HCT116 (cell line): ENCODE measurements at regions not wholly inside any gene's neighbourhood (a gene's known extent, or its start where the extent isn't known, plus 50 kb on each side); places are given as distances from the start of the nearest gene placed in this dataset.

Source experiments
- ATAC-seq: fragments of 200-7000 bp; cut with Tn5 transposase; 2 replicates; pipeline ENCODE4 v1.9.1; 2020; ENCODE audit warnings: mild to moderate bottlenecking, moderate library complexity
- BruUV-seq: library from RNA; stranded (reverse); fragments of 400-500 nt; replicated peaks from 2 replicates; lab custom pipeline; 2021; lab: Mats Ljungman, UMichigan
- CTCF ChIA-PET: fragments of 300-600 bp; sonication (Branson Sonifier 250); formaldehyde crosslinking; loops from one replicate; lab custom pipeline; 2021; ENCODE audit warnings: antibody characterized with exemption; lab: Charles Lee
- POLR2A ChIA-PET: fragments of 300-600, 350-600 bp; sonication (Branson Sonifier 250); formaldehyde crosslinking; loops from one replicate; lab custom pipeline; 2021; ENCODE audit warnings: antibody characterized with exemption; lab: Charles Lee
- RAD21 ChIA-PET, 2 experiments: fragments of 300-600 bp; sonication (Branson Sonifier 250); formaldehyde crosslinking; loops; one replicate each; lab custom pipeline; 2023; ENCODE audit warnings: low total read pairs in 2 of 2; ENCODE audit not compliant: uncharacterized antibody in 2 of 2, unreplicated experiment in 2 of 2, low non-redundant PET in 1 of 2; lab: Charles Lee
- DNase-seq: peaks from one replicate; pipeline ENCODE4 v3.0.0-alpha.2; 2010; ENCODE audit warnings: low read depth, low spot score
- H2AFZ ChIP-seq: fragments of 200-600 bp; shearing (Covaris generic), sonication (generic); 2 replicates; pipeline ENCODE4 v1.6.1; 2017; ENCODE audit warnings: low read depth, mixed run types, mixed read lengths, antibody characterized with exemption, low read length; ENCODE audit not compliant: poor library complexity, severe bottlenecking
- H3K27ac ChIP-seq: 2 replicates; pipeline ENCODE4 v1.5.1; 2012; ENCODE audit warnings: low read depth, low read length
- H3K27me3 ChIP-seq: fragments of 200-600 bp; sonication (generic); 2 replicates; pipeline ENCODE4 v1.6.1; 2016; ENCODE audit warnings: mixed run types, low read length, mixed read lengths; ENCODE audit not compliant: insufficient read depth
- H3K36me3 ChIP-seq, 2 experiments: fragments of 200-500 bp in 1 of 2; fragments of 200-600 bp in 1 of 2; sonication (Bioruptor generic) in 1 of 2; sonication (generic) in 1 of 2; 2 replicates each; pipeline versions ENCODE4 v1.5.1 to v1.6.1; 2014 to 2016; ENCODE audit warnings: low read length in 2 of 2, inconsistent platforms in 1 of 2, mixed read lengths in 1 of 2, mixed run types in 1 of 2; ENCODE audit not compliant: insufficient read depth in 2 of 2, control insufficient read depth in 1 of 2
- H3K4me1 ChIP-seq, 2 experiments: fragments of 200-600 bp in 1 of 2; sonication (generic) in 1 of 2; 2 replicates each; pipeline versions ENCODE4 v1.5.1 to v1.6.1; 2012 to 2017; ENCODE audit warnings: low read length in 2 of 2, inconsistent platforms in 1 of 2, mild to moderate bottlenecking in 1 of 2, mixed read lengths in 1 of 2, mixed run types in 1 of 2, moderate library complexity in 1 of 2; ENCODE audit not compliant: insufficient read depth in 2 of 2, control insufficient read depth in 1 of 2
- H3K4me2 ChIP-seq: fragments of 200-600 bp; sonication (generic); 2 replicates; pipeline ENCODE4 v1.6.1; 2017; ENCODE audit warnings: mixed run types, low read length, mixed read lengths
- H3K4me3 ChIP-seq, 2 experiments: fragments of 200-600 bp in 1 of 2; sonication (generic) in 1 of 2; replicated peaks in 1 of 2; 2 replicates each; pipeline ENCODE4 v1.5.1; 2011 to 2016; ENCODE audit warnings: low read length in 2 of 2, control low read depth in 1 of 2, low read depth in 1 of 2, mild to moderate bottlenecking in 1 of 2, mixed read lengths in 1 of 2, mixed run types in 1 of 2
- H3K79me2 ChIP-seq: fragments of 200-600 bp; sonication (generic); 2 replicates; pipeline ENCODE4 v1.6.1; 2017; ENCODE audit warnings: mild to moderate bottlenecking, mixed run types, low read length, moderate library complexity, mixed read lengths; ENCODE audit not compliant: insufficient read depth
- H3K9ac ChIP-seq: fragments of 200-600 bp; sonication (generic); 2 replicates; pipeline ENCODE4 v1.6.1; 2016; ENCODE audit warnings: low read length, mixed read lengths
- H3K9me2 ChIP-seq: fragments of 200-600 bp; sonication (generic), shearing (Covaris generic); 2 replicates; pipeline ENCODE4 v1.6.1; 2017; ENCODE audit warnings: mixed run types, mild to moderate bottlenecking, moderate library complexity; ENCODE audit not compliant: insufficient read depth
- H3K9me3 ChIP-seq, 2 experiments: fragments of 200-500 bp in 1 of 2; fragments of 200-600 bp in 1 of 2; sonication (Bioruptor generic) in 1 of 2; sonication (generic) in 1 of 2; 2 replicates each; pipeline ENCODE4 v1.6.1; 2014 to 2017; ENCODE audit warnings: low read length in 2 of 2, mixed read lengths in 2 of 2, inconsistent platforms in 1 of 2, low read depth in 1 of 2, mild to moderate bottlenecking in 1 of 2, mixed run types in 1 of 2, moderate library complexity in 1 of 2; ENCODE audit not compliant: control insufficient read depth in 1 of 2, insufficient read depth in 1 of 2
- H4K20me1 ChIP-seq: fragments of 200-600 bp; sonication (generic), shearing (Covaris generic); 2 replicates; pipeline ENCODE4 v1.6.1; 2017; ENCODE audit warnings: mixed run types, mild to moderate bottlenecking, moderate library complexity; ENCODE audit not compliant: insufficient read depth
- ATF3 ChIP-seq: IDR thresholded peaks from 2 replicates; pipeline ENCODE4 v1.6.1; 2012
- CEBPB ChIP-seq: IDR thresholded peaks from 2 replicates; pipeline ENCODE4 v1.6.1; 2012; ENCODE audit warnings: low read depth
- CTCF ChIP-seq, 3 experiments: fragments of 200-600 bp in 1 of 3; sonication (generic) in 1 of 3; IDR thresholded peaks in 2 of 3; conservative IDR thresholded peaks in 1 of 3; 2 replicates each; pipeline ENCODE4 v1.5.1; 2012 to 2017; ENCODE audit warnings: low read depth in 2 of 3, low read length in 2 of 3, antibody characterized with exemption in 1 of 3, borderline replicate concordance in 1 of 3, control low read depth in 1 of 3, mild to moderate bottlenecking in 1 of 3, mixed read lengths in 1 of 3, mixed run types in 1 of 3, moderate library complexity in 1 of 3; ENCODE audit not compliant: insufficient read depth in 1 of 3
- EGR1 ChIP-seq: IDR thresholded peaks from 2 replicates; pipeline ENCODE4 v1.6.1; 2012; ENCODE audit warnings: low read depth
- ELF1 ChIP-seq: IDR thresholded peaks from 2 replicates; pipeline ENCODE4 v1.6.1; 2012; ENCODE audit warnings: low read depth, borderline replicate concordance
- EZH2 ChIP-seq: fragments of 200-600 bp; sonication (generic); IDR thresholded peaks from 2 replicates; pipeline ENCODE4 v1.6.1; 2017; ENCODE audit warnings: antibody characterized with exemption, mixed run types
- FOSL1 ChIP-seq: IDR thresholded peaks from 2 replicates; pipeline ENCODE4 v1.6.1; 2012; ENCODE audit warnings: low read depth
- JUND ChIP-seq: IDR thresholded peaks from 2 replicates; pipeline ENCODE4 v1.6.1; 2012
- POLR2A ChIP-seq: IDR thresholded peaks from 2 replicates; pipeline ENCODE4 v1.7.0; 2011; ENCODE audit warnings: borderline replicate concordance; ENCODE audit not compliant: insufficient read depth, insufficient read length; ENCODE audit errors: extremely low read depth
- POLR2AphosphoS5 ChIP-seq: IDR thresholded peaks from 2 replicates; pipeline ENCODE4 v1.6.1; 2011; ENCODE audit warnings: mild to moderate bottlenecking, low read depth, low read length, moderate library complexity
- RAD21 ChIP-seq: IDR thresholded peaks from 2 replicates; pipeline ENCODE4 v1.6.1; 2012; ENCODE audit warnings: low read depth, mild to moderate bottlenecking
- SIN3A ChIP-seq: IDR thresholded peaks from 2 replicates; pipeline ENCODE4 v1.6.1; 2012; ENCODE audit warnings: low read depth
- SP1 ChIP-seq: IDR thresholded peaks from 2 replicates; pipeline ENCODE4 v1.6.1; 2012; ENCODE audit warnings: low read depth
- SRF ChIP-seq: IDR thresholded peaks from 2 replicates; pipeline ENCODE4 v1.6.1; 2012; ENCODE audit warnings: low read depth
- TCF7L2 ChIP-seq: IDR thresholded peaks from 2 replicates; pipeline ENCODE4 v1.7.0; 2011; ENCODE audit warnings: borderline replicate concordance, inconsistent platforms; ENCODE audit not compliant: insufficient read depth, insufficient read length; ENCODE audit errors: extremely low read depth
- YY1 ChIP-seq: IDR thresholded peaks from 2 replicates; pipeline ENCODE4 v1.6.1; 2011; ENCODE audit warnings: low read length, low read depth, moderate library complexity, mild to moderate bottlenecking; ENCODE audit not compliant: insufficient replicate concordance; ENCODE audit errors: extremely low read depth
- ZFX ChIP-seq: fragments of 450-650 bp; IDR thresholded peaks from 2 replicates; pipeline ENCODE4 v1.6.1; 2017
- ZNF274 ChIP-seq: fragments of 200-500 bp; sonication (Bioruptor generic); IDR thresholded peaks from 2 replicates; pipeline ENCODE4 v1.6.1; 2014; ENCODE audit warnings: mild to moderate bottlenecking, low read depth, low read length, inconsistent platforms
- intact Hi-C: fragments of 100-400 bp; cut with micrococcal nuclease; formaldehyde crosslinking; loops from 2 replicates; pipeline ENCODE4 v1.10.0; 2022

- Histone ChIP-seq H3K79me2 (no peaks in the 10 kb centered on the region), H3K9ac (no peak overlapping the region), H4K20me1 (no peaks in the 10 kb centered on the region), H3K27me3 (no peaks in the 10 kb centered on the region), H3K27ac (no peak overlapping the region), H3K36me3 (no peaks in the 10 kb centered on the region), H3K4me1 (no peaks in the 10 kb centered on the region), H3K9me2 (no peaks in the 10 kb centered on the region), H3K9me3 (no peaks in the 10 kb centered on the region), H3K4me2 (no peak overlapping the region), H3K4me3 (no peak overlapping the region), H2AFZ (no peak overlapping the region)
- ChIA-PET CTCF (no interaction called here), POLR2A (no interaction called here), RAD21 (no interaction called here)
- DNase-seq: no peak
- TF ChIP-seq ZFX (no peak), ATF3 (no peak), ELF1 (no peak), SRF (no peak), POLR2A (no peak), SIN3A (no peak), SP1 (no peak)
- ATAC-seq: no peak
- no TSS peak for BruUV-seq
- intact Hi-C loops: no loop called here
These were observed 706.9 kb downstream of the GLUD2 start for GRCh38 chrX:121754301-121754700.

GRCh38 chrX:121755541-121755940, 708.1 kb downstream of the GLUD2 start:
- Histone ChIP-seq H2AFZ (no peak overlapping the region), H3K4me3 (no peak overlapping the region), H3K9me2 (no peaks in the 10 kb centered on the region), H3K4me1 (no peaks in the 10 kb centered on the region), H4K20me1 (no peaks in the 10 kb centered on the region), H3K27me3 (no peaks in the 10 kb centered on the region), H3K27ac (no peak overlapping the region), H3K9ac (no peak overlapping the region), H3K4me2 (no peak overlapping the region), H3K9me3 (no peaks in the 10 kb centered on the region), H3K36me3 (no peaks in the 10 kb centered on the region), H3K79me2 (no peaks in the 10 kb centered on the region)
- ChIA-PET CTCF (no interaction called here), RAD21 (no interaction called here), POLR2A (no interaction called here)
- no peak for ATAC-seq
- DNase-seq: no peak
- intact Hi-C loops: no loop called here
- BruUV-seq: no TSS peak
- TF ChIP-seq POLR2AphosphoS5 (no peak), POLR2A (no peak), YY1 (no peak), FOSL1 (no peak), ELF1 (no peak), JUND (no peak), CEBPB (no peak), TCF7L2 (no peak), EGR1 (no peak), ZNF274 (no peak), SIN3A (no peak), CTCF (IDR thresholded peaks at IDR 0.05 in 2 of 3, conservative IDR thresholded peaks at IDR 0.05 in 1 of 3; ENCODE audit: borderline replicate concordance in 1 of 3, insufficient read depth in 1 of 3, low read depth in 2 of 3, low read length in 2 of 3) (no peak), EZH2 (no peak), ZFX (no peak), RAD21 (no peak), SP1 (no peak), ATF3 (no peak)
